Fibroblast of villous mesenchyme (primary cell): ENCODE measurements at regions not wholly inside any gene's neighbourhood (a gene's known extent, or its start where the extent isn't known, plus 50 kb on each side); places are given as distances from the start of the nearest gene placed in this dataset.
"Not testable (repeated sequence)": the region's sequence is repeated elsewhere in the genome, so short reads cannot be mapped to it uniquely, and the experiment has no call there.

Experiments used
- DNase-seq: peaks from one replicate; pipeline ENCODE4 v3.0.0-alpha.2; 2010; ENCODE audit warnings: low read depth
- H3K4me3 ChIP-seq: 2 replicates; pipeline ENCODE4 v1.5.1; 2011; ENCODE audit warnings: low read depth, mild to moderate bottlenecking, low read length
- TF ChIP-seq, protein P1 (sequence below): IDR thresholded peaks from 2 replicates; pipeline ENCODE4 v1.5.1; 2012; ENCODE audit warnings: low read depth, mild to moderate bottlenecking, low read length; ENCODE audit not compliant: insufficient read depth

DNA sequence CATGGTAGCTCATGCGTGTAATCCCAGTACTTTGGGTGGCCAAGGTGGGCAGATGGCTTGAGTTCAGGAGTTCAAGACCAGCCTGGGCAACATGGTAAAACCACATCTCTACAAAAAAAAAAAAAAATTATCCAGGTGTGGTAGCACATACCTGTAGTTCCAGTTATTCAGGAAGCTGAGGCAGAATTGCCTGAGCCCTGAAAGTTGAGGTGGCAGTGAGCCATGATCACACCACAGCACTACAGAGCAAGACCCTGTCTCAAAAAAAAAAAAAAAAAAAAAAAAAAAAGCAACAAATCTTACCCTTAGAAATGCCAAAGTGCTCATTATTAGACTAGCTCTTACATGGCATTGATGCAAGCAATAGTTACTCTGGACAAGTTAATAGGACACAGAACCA is 724.9 kb downstream of the MAT2B start:
- no peak for DNase-seq
- TF ChIP-seq, protein P1, sequence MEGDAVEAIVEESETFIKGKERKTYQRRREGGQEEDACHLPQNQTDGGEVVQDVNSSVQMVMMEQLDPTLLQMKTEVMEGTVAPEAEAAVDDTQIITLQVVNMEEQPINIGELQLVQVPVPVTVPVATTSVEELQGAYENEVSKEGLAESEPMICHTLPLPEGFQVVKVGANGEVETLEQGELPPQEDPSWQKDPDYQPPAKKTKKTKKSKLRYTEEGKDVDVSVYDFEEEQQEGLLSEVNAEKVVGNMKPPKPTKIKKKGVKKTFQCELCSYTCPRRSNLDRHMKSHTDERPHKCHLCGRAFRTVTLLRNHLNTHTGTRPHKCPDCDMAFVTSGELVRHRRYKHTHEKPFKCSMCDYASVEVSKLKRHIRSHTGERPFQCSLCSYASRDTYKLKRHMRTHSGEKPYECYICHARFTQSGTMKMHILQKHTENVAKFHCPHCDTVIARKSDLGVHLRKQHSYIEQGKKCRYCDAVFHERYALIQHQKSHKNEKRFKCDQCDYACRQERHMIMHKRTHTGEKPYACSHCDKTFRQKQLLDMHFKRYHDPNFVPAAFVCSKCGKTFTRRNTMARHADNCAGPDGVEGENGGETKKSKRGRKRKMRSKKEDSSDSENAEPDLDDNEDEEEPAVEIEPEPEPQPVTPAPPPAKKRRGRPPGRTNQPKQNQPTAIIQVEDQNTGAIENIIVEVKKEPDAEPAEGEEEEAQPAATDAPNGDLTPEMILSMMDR, result no peak

DNA sequence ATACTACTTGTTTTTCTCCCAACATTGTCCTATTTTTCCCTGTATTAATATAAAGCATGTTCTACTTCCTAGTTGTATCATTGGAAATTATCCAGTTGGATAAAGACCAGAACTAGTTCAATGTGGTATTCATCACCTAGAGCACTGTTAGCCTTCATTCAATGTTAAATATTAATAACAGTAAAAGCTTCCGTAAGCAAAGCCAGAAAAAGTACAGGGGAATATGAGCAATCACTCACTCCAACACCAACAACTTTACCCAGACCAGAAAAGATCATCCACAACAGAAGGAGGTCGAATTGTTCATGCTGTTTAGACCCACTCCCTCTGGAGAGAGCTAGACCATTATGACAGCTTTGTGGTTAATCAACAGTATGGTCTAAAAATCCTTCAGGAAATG is 728.4 kb downstream of the MAT2B start:
- no peak for DNase-seq

More for the DNA sequence above, 724.9 kb downstream of the MAT2B start:
- no peak overlapping the region for H3K4me3 ChIP-seq

DNA sequence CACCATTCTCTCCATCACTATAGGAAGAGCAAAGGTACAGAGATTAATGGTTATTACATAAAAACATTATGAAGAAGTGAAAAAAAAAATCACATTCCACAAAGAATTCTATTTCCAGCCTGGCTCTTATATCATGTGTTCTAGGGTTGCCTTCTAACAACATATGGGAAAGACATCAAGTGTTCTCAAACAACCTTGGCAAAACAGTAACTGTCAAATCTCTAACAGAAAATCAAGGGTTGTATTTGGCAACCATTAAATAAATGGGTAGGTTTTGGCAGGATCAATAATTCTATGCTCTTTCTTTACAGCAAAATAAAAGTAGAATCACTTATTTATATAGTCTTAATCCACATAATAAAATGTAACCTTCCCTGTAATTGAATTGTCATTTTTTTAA is 728.9 kb downstream of the MAT2B start:
- H3K4me3 ChIP-seq, result no peak overlapping the region
- DNase-seq, result no peak
- TF ChIP-seq, protein P1, result no peak

More for the DNA sequence above, 728.4 kb downstream of the MAT2B start:
- no peak overlapping the region for H3K4me3 ChIP-seq
- TF ChIP-seq, protein P1, result no peak

DNA sequence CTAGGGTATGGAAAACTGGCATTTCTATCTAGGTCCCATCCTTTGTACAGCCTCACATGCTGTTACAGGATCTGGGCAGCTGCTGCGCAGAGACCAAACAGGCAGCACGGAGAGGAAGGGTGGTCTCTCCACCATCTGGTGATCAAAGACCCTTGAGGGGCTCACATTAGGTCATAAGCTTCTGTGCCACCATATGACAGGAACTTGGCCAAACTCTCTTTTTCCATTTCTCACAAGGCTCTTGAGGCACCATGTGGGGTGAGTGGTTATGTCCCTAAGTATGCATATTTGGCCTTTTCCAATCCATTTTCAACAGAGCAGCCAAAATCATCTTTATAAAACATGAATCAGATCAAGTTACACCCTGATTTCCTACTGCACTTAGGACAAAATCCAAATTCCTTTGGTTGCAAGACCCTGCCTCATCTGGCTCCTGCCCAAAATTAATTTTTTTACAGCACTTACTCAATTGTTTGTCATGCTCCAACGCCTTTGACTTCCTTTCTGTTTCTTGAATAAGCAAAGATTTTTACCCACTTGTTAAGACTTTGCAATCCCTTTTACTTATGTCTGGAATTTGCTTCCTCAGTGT is 730.0 kb downstream of the MAT2B start:
- H3K4me3 ChIP-seq, result no peak overlapping the region
- TF ChIP-seq, protein P1, result no peak
- no peak for DNase-seq

DNA sequence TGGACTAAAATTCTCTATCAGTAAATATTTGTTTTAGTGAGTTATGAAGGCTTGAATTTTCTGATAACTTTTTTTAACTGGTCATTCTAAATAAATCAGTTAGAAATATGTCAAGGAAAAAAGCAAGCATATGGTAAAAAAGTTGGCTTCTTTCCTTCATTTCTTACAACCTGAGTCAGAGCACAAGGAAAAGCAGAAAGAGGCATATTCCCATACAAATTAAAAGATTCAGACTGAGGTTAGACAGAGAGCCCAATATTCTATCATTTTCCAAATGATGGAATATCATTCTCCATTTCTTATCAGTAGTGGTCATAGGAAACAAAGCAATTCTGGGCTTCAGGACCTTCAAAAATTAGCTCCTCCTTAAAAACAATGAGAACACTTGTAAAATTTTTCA is 732.1 kb downstream of the MAT2B start:
- no peak for DNase-seq
- TF ChIP-seq, protein P1, result no peak
- no peak overlapping the region for H3K4me3 ChIP-seq

DNA sequence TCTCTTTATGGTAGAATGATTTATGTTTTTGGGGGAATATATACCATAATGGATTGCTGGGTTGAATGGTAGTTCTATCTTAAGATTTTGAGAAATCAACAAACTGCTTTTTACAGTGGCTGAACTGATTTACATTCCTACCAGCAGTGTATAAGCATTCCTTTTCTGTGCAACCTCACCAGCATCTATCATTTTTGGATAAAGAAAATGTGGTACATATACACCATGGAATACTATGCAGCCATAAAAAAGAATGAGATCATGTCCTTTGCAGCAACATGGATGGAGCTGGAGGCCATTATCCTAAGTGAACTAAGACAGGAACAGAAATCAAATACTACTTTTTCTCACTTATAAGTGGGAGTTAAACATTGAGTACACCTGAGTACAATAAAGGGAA is 746.4 kb downstream of the MAT2B start:
- H3K4me3 ChIP-seq, DNase-seq: not testable (repeated sequence)

DNA sequence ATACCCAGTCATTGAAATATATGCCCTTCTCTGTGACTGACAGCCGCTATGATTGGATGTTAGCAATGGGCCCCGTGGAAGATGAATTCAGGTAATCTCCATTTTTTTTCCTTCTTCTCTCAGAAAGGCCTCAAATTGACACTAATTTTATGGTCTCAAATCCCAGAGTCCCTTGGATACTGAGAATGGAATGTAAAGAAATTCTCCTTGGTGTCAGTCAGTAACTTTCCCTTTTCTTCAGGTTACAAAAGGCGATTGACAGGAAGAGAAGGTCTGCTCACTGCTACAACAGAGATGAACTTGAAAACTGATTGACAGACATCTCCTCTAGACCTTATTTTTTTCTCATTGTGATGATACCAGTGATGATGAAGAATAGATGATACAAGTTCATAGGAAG is 748.3 kb downstream of the MAT2B start:
- H3K4me3 ChIP-seq, result no peak overlapping the region
- TF ChIP-seq, protein P1, result no peak
- DNase-seq, result no peak
